Islet precursor cell (in vitro differentiated cells): ENCODE measurements at regions not wholly inside any gene's neighbourhood (a gene's known extent, or its start where the extent isn't known, plus 50 kb on each side); places are given as distances from the start of the nearest gene placed in this dataset.
A peak's percentile ranks its signal among the peaks of the same experiment; 100 is the strongest.

Experiments used
- DNase-seq: peaks from one replicate; pipeline ENCODE4 v3.0.0-alpha.2; 2018

DNA sequence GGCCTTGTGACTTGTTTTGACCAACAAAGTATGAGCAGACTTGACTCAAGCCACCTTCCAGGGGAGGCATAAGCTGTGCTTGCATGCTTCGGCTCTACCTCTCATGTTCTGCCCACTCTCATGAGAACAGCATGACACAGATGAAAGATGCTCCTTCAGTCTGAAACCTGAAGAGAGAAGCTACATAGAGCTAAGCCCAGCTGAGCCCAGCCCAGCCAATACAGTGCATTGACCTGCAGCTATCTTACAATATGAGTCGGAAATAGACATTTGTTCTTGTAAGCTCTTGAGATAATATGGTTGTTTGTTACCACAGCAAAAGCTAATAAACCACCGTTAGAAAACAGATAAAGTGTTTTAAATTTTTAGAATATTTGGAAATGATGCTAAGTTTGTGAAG, 426.7 kb upstream of the PKDCC start:
- no peak for DNase-seq

- DNase-seq = no peak
Measured at GRCh38 chr2:41621563-41621962, 426.3 kb upstream of the PKDCC start.

DNA sequence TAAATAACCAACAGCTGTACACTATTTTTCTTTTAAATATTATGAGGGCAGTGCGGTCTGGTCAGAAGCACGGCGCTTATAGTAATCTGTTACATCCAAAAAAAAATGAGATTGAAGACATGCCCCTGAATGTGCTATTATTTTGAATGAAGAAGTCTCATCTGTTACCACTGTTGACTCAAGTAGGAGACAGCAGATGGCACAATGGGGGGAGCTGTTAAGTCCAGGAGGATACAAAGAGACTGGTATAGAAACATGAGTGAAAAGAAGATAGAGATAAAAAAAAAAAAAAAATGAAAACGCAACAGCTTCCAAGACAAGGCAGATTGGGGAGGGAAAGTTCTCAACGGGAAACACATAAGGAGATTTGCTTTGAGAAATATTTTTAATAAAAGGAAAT, 425.5 kb upstream of the PKDCC start:
- DNase-seq = no peak

GRCh38 chr2:41626936-41627335, 420.9 kb upstream of the PKDCC start:
- no peak for DNase-seq

- DNase-seq = no peak
Measured at GRCh38 chr2:41634686-41635085, 413.1 kb upstream of the PKDCC start.

GRCh38 chr2:41644936-41645335, 402.9 kb upstream of the PKDCC start:
- no peak for DNase-seq

GRCh38 chr2:41647468-41648050, 400.3 kb upstream of the PKDCC start:
- DNase-seq = no peak

GRCh38 chr2:41657226-41657625, 390.6 kb upstream of the PKDCC start:
- DNase-seq = no peak

GRCh38 chr2:41659758-41660157, 388.1 kb upstream of the PKDCC start:
- DNase-seq = no peak

DNA sequence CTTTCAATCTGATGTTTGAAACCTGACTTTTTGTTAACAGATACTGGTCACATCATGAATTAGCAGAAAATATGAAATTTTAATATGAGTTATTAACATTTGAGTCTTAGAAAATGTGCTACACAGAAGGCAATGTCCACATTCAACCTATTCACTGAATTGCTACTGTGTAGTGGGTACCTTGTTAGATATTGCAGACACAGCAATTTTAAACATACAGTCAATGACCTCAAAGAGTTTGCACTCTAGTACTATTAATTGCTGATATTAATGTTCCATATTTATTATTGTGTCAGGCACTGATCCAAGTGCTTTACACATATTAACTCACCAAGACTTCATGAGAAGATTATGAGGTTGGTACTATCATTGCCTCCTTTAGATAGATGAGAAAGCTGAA, 385.4 kb upstream of the PKDCC start:
- no peak for DNase-seq

GRCh38 chr2:41663056-41663455, 384.8 kb upstream of the PKDCC start:
- DNase-seq = no peak

- no peak for DNase-seq
Measured at GRCh38 chr2:41668529-41668928, 379.3 kb upstream of the PKDCC start.

GRCh38 chr2:41678639-41679038, 369.2 kb upstream of the PKDCC start:
- DNase-seq = no peak

- no peak for DNase-seq
Measured at GRCh38 chr2:41686156-41686555, 361.7 kb upstream of the PKDCC start.

GRCh38 chr2:41691561-41691960, 356.3 kb upstream of the PKDCC start:
- no peak for DNase-seq

GRCh38 chr2:41694536-41695049, 353.2 kb upstream of the PKDCC start:
- DNase-seq = no peak

GRCh38 chr2:41695198-41696113, 352.4 kb upstream of the PKDCC start:
- DNase-seq = no peak

GRCh38 chr2:41697389-41697788, 350.4 kb upstream of the PKDCC start:
- no peak for DNase-seq

GRCh38 chr2:41698678-41699422, 349.0 kb upstream of the PKDCC start:
- DNase-seq = peak; percentile 70

GRCh38 chr2:41701231-41701630, 346.6 kb upstream of the PKDCC start:
- DNase-seq = no peak

DNA sequence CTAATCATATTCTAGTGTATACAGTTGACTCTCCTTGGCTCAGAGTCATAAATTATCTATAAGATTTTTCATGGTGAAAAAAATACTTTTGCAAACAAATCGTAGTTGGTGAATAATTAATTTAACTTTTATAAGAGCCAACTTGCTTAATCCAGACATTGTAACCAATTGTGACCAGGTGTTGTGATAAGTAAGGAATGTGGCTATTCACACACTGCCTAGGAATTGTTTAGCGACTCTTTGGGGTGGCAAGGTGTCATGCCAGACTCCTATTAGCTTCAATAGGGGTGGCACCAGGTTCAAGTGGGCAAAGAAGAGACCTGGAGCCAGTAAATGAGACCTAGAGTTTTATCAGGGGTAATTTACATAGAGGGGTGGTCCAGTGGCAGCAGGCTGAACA, 344.7 kb upstream of the PKDCC start:
- DNase-seq = no peak

GRCh38 chr2:41705634-41706033, 342.2 kb upstream of the PKDCC start:
- no peak for DNase-seq

- DNase-seq = no peak
Measured at GRCh38 chr2:41706286-41706685, 341.5 kb upstream of the PKDCC start.
